GM12878 (cell line): ENCODE measurements at regions not wholly inside any gene's neighbourhood (a gene's known extent, or its start where the extent isn't known, plus 50 kb on each side); places are given as distances from the start of the nearest gene placed in this dataset.

Experiments used
- ATAC-seq: fragments of 200-7000 bp; cut with Tn5 transposase; 3 replicates; pipeline ENCODE4 v1.9.1; 2020; ENCODE audit warnings: mild to moderate bottlenecking, moderate library complexity
- BruUV-seq: library from RNA; stranded (reverse); fragments of 400-500 nt; replicated peaks from 2 replicates; lab custom pipeline; 2021; lab: Mats Ljungman, UMichigan
- CTCF ChIA-PET: fragments of 300-600 bp; sonication (Branson Sonifier 250); formaldehyde crosslinking; extraction: SDS; loops from one replicate; lab custom pipeline; 2021; ENCODE audit warnings: inconsistent platforms; lab: Yijun Ruan, JAX
- POLR2A ChIA-PET: fragments of 350-600 bp; formaldehyde crosslinking; extraction: SDS; loops from one replicate; lab custom pipeline; 2021; ENCODE audit warnings: inconsistent platforms; lab: Charles Lee
- RAD21 ChIA-PET: fragments of 300-600 bp; sonication (Branson Sonifier 250); formaldehyde crosslinking; loops from one replicate; lab custom pipeline; 2023; ENCODE audit warnings: antibody characterized with exemption; ENCODE audit not compliant: unreplicated experiment; lab: Charles Lee
- SMC1A ChIA-PET: fragments of 300-600 bp; sonication (Branson Sonifier 250); formaldehyde crosslinking; loops from one replicate; lab custom pipeline; 2023; ENCODE audit not compliant: unreplicated experiment, uncharacterized antibody; lab: Charles Lee
- DNase-seq: peaks from one replicate; pipeline ENCODE4 v3.0.0-alpha.2; 2011; ENCODE audit warnings: low read depth, low spot score
- FAIRE-seq: peaks from 3 replicates; lab custom pipeline; 2011; peaks lifted over from hg19 to GRCh38; lab: Jason Lieb, UNC
- H2AFZ ChIP-seq: 2 replicates; pipeline ENCODE4 v1.6.0; 2011; ENCODE audit warnings: low read depth, low read length, control low read depth; ENCODE audit not compliant: control insufficient read depth
- H3K27ac ChIP-seq: 2 replicates; pipeline ENCODE4 v1.5.1; 2011; ENCODE audit warnings: control low read depth; ENCODE audit not compliant: control insufficient read depth, insufficient read depth
- H3K27me3 ChIP-seq, 2 experiments: replicated peaks in 1 of 2; 2 replicates each; pipeline versions ENCODE4 v1.6.0 to v1.6.1; 2011; ENCODE audit warnings: low read length in 1 of 2; ENCODE audit not compliant: control insufficient read depth in 2 of 2, insufficient read depth in 2 of 2
- H3K36me3 ChIP-seq, 2 experiments: 2 replicates each; pipeline ENCODE4 v1.5.1; 2011; ENCODE audit warnings: low read length in 1 of 2; ENCODE audit not compliant: control insufficient read depth in 2 of 2, insufficient read depth in 2 of 2
- H3K4me1 ChIP-seq: 2 replicates; pipeline ENCODE4 v1.6.1; 2011; ENCODE audit warnings: mild to moderate bottlenecking, low read length, moderate library complexity, mixed read lengths; ENCODE audit not compliant: control insufficient read depth, insufficient read depth
- H3K4me2 ChIP-seq: 2 replicates; pipeline ENCODE4 v1.6.0; 2011; ENCODE audit warnings: control low read depth; ENCODE audit not compliant: control insufficient read depth, insufficient read depth
- H3K4me3 ChIP-seq: fragments of 200-600 bp; sonication (generic); 2 replicates; pipeline ENCODE4 v1.5.1; 2016
- H3K79me2 ChIP-seq: 2 replicates; pipeline ENCODE4 v1.6.0; 2011; ENCODE audit warnings: low read length; ENCODE audit not compliant: control insufficient read depth, insufficient read depth
- H3K9ac ChIP-seq: 2 replicates; pipeline ENCODE4 v1.8.0; 2011; ENCODE audit warnings: low read length, control low read depth, mixed read lengths; ENCODE audit not compliant: control insufficient read depth, insufficient read depth
- H3K9me3 ChIP-seq: replicated peaks from 3 replicates; pipeline ENCODE4 v1.5.1; 2011; ENCODE audit warnings: mild to moderate bottlenecking, low read length; ENCODE audit not compliant: control insufficient read depth, insufficient read depth
- H4K20me1 ChIP-seq: 2 replicates; pipeline ENCODE4 v1.6.0; 2011; ENCODE audit not compliant: control insufficient read depth, insufficient read depth
- CHD2 ChIP-seq: IDR thresholded peaks from 2 replicates; pipeline ENCODE4 v1.6.1; 2011; ENCODE audit warnings: low read depth, low read length, improper control_type of control experiment, borderline replicate concordance
- KAT2A ChIP-seq: conservative IDR thresholded peaks from 2 replicates; pipeline ENCODE4 v1.6.1; 2011; ENCODE audit warnings: low read depth, low read length; ENCODE audit not compliant: control insufficient read depth
- PML ChIP-seq: IDR thresholded peaks from 2 replicates; pipeline ENCODE4 v1.6.1; 2012; ENCODE audit warnings: low read length, inconsistent platforms
- POLR2AphosphoS5 ChIP-seq: IDR thresholded peaks from 2 replicates; pipeline ENCODE4 v1.6.1; 2011; ENCODE audit warnings: mild to moderate bottlenecking, low read length, inconsistent platforms
- TAF1 ChIP-seq: IDR thresholded peaks from 2 replicates; pipeline ENCODE4 v1.6.1; 2011; ENCODE audit warnings: mild to moderate bottlenecking, low read depth, low read length, borderline replicate concordance
- WGBS: methylation state at CpG from one replicate; pipeline ENCODE4 v1.1.6; 2016; ENCODE audit warnings: low lambda C conversion rate; ENCODE audit not compliant: insufficient replicate concordance, insufficient coverage; ENCODE audit errors: missing lambda C conversion rate; 5-methylcytosine and 5-hydroxymethylcytosine counted together
- in situ Hi-C: fragments of 300-500 bp; cut with MboI; formaldehyde crosslinking; loops from 9 replicates; pipeline ENCODE4 v1.14.3; 2018; ENCODE audit warnings: mixed read lengths
- intact Hi-C: fragments of 100-400 bp; cut with micrococcal nuclease; formaldehyde crosslinking; loops from one replicate; pipeline ENCODE4 v1.14.2; 2022; ENCODE audit not compliant: unreplicated experiment
- TF ChIP-seq, protein P1 (sequence below): IDR thresholded peaks from 2 replicates; pipeline ENCODE4 v1.6.1; 2012; ENCODE audit warnings: low read depth, low read length, improper control_type of control experiment
- TF ChIP-seq, protein P2 (sequence below): IDR thresholded peaks from 2 replicates; pipeline ENCODE4 v1.6.1; 2011; ENCODE audit warnings: mild to moderate bottlenecking, low read depth, low read length, moderate library complexity; ENCODE audit not compliant: insufficient replicate concordance
- TF ChIP-seq, protein P3 (sequence below): fragments of 450-650 bp; formaldehyde crosslinking; IDR thresholded peaks from 2 replicates; pipeline ENCODE4 v1.4.0; 2020; ENCODE audit warnings: mild to moderate bottlenecking, moderate library complexity

DNA sequence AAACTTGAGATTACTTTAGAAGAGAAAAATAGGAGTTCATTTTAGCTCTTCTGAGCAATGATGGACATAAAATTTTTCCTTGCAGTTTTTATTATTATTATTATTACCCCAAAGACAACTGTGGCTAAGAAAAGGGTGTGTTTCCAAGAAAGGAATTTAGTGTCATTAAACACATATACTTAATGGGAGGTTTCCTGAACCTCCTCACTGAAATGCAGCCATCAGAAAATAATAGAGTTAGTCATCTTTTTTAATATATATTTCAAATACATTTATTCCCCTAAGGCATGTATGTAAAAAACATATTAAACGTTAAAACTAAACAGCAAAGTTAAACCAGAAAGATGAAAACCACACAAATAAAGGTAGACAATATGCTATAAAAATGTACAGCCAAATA lies 66.8 kb downstream of the CRPPA start:
- Histone ChIP-seq H4K20me1 (no peaks in the 10 kb centered on the region), H3K27ac (no peak overlapping the region), H3K4me2 (no peak overlapping the region), H3K36me3 (no peaks in the 10 kb centered on the region), H3K9ac (no peak overlapping the region), H3K79me2 (no peaks in the 10 kb centered on the region), H2AFZ (no peak overlapping the region), H3K27me3 (no peaks in the 10 kb centered on the region), H3K9me3 (no peaks in the 10 kb centered on the region), H3K4me1 (no peaks in the 10 kb centered on the region), H3K4me3 (no peak overlapping the region)
- ChIA-PET POLR2A (no interaction called here), RAD21 (no interaction called here), SMC1A (no interaction called here), CTCF (no interaction called here)
- ATAC-seq (no peak), DNase-seq (no peak), FAIRE-seq (no peak)
- WGBS = 0% methylated on average over 1 of the region's 1 CpG
- BruUV-seq = no TSS peak
- TF ChIP-seq KAT2A (no peak), CHD2 (no peak), POLR2AphosphoS5 (no peak), PML (no peak), TAF1 (no peak)
- TF ChIP-seq, protein P1, sequence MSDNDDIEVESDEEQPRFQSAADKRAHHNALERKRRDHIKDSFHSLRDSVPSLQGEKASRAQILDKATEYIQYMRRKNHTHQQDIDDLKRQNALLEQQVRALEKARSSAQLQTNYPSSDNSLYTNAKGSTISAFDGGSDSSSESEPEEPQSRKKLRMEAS = no peak
- TF ChIP-seq, protein P2, sequence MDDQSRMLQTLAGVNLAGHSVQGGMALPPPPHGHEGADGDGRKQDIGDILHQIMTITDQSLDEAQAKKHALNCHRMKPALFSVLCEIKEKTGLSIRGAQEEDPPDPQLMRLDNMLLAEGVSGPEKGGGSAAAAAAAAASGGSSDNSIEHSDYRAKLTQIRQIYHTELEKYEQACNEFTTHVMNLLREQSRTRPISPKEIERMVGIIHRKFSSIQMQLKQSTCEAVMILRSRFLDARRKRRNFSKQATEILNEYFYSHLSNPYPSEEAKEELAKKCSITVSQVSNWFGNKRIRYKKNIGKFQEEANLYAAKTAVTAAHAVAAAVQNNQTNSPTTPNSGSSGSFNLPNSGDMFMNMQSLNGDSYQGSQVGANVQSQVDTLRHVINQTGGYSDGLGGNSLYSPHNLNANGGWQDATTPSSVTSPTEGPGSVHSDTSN = no peak
- TF ChIP-seq, protein P3, sequence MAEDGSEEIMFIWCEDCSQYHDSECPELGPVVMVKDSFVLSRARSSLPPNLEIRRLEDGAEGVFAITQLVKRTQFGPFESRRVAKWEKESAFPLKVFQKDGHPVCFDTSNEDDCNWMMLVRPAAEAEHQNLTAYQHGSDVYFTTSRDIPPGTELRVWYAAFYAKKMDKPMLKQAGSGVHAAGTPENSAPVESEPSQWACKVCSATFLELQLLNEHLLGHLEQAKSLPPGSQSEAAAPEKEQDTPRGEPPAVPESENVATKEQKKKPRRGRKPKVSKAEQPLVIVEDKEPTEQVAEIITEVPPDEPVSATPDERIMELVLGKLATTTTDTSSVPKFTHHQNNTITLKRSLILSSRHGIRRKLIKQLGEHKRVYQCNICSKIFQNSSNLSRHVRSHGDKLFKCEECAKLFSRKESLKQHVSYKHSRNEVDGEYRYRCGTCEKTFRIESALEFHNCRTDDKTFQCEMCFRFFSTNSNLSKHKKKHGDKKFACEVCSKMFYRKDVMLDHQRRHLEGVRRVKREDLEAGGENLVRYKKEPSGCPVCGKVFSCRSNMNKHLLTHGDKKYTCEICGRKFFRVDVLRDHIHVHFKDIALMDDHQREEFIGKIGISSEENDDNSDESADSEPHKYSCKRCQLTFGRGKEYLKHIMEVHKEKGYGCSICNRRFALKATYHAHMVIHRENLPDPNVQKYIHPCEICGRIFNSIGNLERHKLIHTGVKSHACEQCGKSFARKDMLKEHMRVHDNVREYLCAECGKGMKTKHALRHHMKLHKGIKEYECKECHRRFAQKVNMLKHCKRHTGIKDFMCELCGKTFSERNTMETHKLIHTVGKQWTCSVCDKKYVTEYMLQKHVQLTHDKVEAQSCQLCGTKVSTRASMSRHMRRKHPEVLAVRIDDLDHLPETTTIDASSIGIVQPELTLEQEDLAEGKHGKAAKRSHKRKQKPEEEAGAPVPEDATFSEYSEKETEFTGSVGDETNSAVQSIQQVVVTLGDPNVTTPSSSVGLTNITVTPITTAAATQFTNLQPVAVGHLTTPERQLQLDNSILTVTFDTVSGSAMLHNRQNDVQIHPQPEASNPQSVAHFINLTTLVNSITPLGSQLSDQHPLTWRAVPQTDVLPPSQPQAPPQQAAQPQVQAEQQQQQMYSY (CRISPR knock-in tag) = no peak
- in situ Hi-C loops = no loop called here
- intact Hi-C loops = no loop called here
